ENCODE measurements at regions not wholly inside any gene's neighbourhood (a gene's known extent, or its start where the extent isn't known, plus 50 kb on each side); places are given as distances from the start of the nearest gene placed in this dataset.

DNA sequence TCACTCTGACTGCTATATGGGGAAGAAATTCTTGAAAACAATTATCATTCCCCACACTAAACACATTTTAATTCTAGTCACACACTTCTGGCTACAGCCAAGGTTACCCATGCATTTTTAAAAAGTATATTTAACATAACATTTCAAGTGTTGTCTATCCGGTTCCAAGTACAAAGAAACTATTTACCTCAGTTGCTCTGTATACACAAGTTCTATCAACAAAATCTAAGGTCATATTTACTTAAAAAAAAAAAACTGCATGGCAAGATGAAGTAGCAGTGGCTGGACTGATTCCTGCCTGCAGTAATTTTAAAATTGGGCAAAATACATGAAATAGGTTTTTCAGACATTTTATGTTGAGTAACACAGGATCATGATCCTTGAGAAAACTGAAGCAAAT is 155.9 kb upstream of the TOM1L1 start (continued):
- TF ChIP-seq PHF8 (conservative IDR thresholded peaks at IDR 0.05; ENCODE audit: low read depth, low read length), result no peak
- no peak for TF ChIP-seq EGR1 (IDR thresholded peaks at IDR 0.05; ENCODE audit: borderline replicate concordance, low read depth, low read length)
- no peak for TF ChIP-seq RXRA (IDR thresholded peaks at IDR 0.05; ENCODE audit: insufficient read depth, low read depth, low read length)
- TF ChIP-seq ZNF274 (IDR thresholded peaks at IDR 0.05; ENCODE audit: borderline replicate concordance, extremely low read depth, low read length), result no peak
- TF ChIP-seq JUND (IDR thresholded peaks at IDR 0.05; ENCODE audit: low read length), result no peak
